ENCODE measurements at regions not wholly inside any gene's neighbourhood (a gene's known extent, or its start where the extent isn't known, plus 50 kb on each side); places are given as distances from the start of the nearest gene placed in this dataset.
"Not testable (repeated sequence)": the region's sequence is repeated elsewhere in the genome, so short reads cannot be mapped to it uniquely, and the experiment has no call there.

GRCh38 chr5:153935151-153935550, 103.6 kb downstream of the FAM114A2 start:
- not testable (repeated sequence) for TF ChIP-seq EZH2phosphoT487 (IDR thresholded peaks at IDR 0.05; ENCODE audit: low read length); CTCF (IDR thresholded peaks at IDR 0.05; ENCODE audit: low read length); EZH2 (optimal IDR thresholded peaks at IDR 0.05; ENCODE audit: low read depth, low read length)
